Stomach (tissue), 8 donors: ENCODE measurements at regions not wholly inside any gene's neighbourhood (a gene's known extent, or its start where the extent isn't known, plus 50 kb on each side); places are given as distances from the start of the nearest gene placed in this dataset.

Source experiments
- DNase-seq, 2 donors: peaks; one replicate each; pipeline versions ENCODE4 v3.0.0 to v3.0.0-alpha.2; 2013 to 2019
- H3K27ac ChIP-seq, 5 donors: fragments of 200-600 bp in 4 of 5; sonication (generic) in 4 of 5; one replicate each; pipeline ENCODE4 v1.5.1; 2013 to 2019; ENCODE audit warnings: mild to moderate bottlenecking in 1 of 5, moderate library complexity in 1 of 5
- H3K27me3 ChIP-seq, 3 donors: fragments of 200-600 bp; sonication (generic); one replicate each; pipeline ENCODE4 v1.5.1; 2017 to 2019; ENCODE audit warnings: mixed run types in 1 of 3
- H3K36me3 ChIP-seq, 4 donors: fragments of 200-600 bp; sonication (generic); 1 replicate in 3 of 4; 2 replicates in 1 of 4; pipeline ENCODE4 v1.5.1; 2016 to 2019
- H3K4me1 ChIP-seq, 4 donors: fragments of 200-600 bp; sonication (generic); one replicate each; pipeline ENCODE4 v1.5.1; 2016 to 2019
- H3K4me3 ChIP-seq, 4 donors: fragments of 200-600 bp; sonication (generic) in 3 of 4; one replicate each; pipeline ENCODE4 v1.5.1; 2016 to 2019; ENCODE audit warnings: mild to moderate bottlenecking in 1 of 4
- H3K9me3 ChIP-seq, 4 donors: fragments of 200-600 bp; sonication (generic); one replicate each; pipeline ENCODE4 v1.5.1; 2016 to 2019
- CTCF ChIP-seq, 7 experiments: fragments of 450-650 bp in 4 of 7; fragments of 200-600 bp in 3 of 7; sonication (generic) in 3 of 7; IDR thresholded peaks; one replicate each; pipeline ENCODE4 v1.5.1; 2016 to 2019; ENCODE audit warnings: antibody characterized with exemption in 7 of 7, control low read depth in 2 of 7, mild to moderate bottlenecking in 1 of 7
- EP300 ChIP-seq: sonication (generic); formaldehyde crosslinking; IDR thresholded peaks from one replicate; pipeline ENCODE4 v1.6.1; 2017; ENCODE audit warnings: antibody characterized with exemption
- POLR2A ChIP-seq, 4 donors: fragments of 450-650 bp; IDR thresholded peaks; one replicate each; pipeline ENCODE4 v1.6.1; 2016; ENCODE audit warnings: antibody characterized with exemption in 4 of 4, control low read depth in 2 of 4, mild to moderate bottlenecking in 1 of 4, moderate library complexity in 1 of 4
- POLR2AphosphoS5 ChIP-seq, 3 donors: sonication (generic); formaldehyde crosslinking; IDR thresholded peaks; one replicate each; pipeline ENCODE4 v1.6.1; 2016; ENCODE audit warnings: antibody characterized with exemption in 3 of 3
- WGBS, 5 donors: extraction: QIAGEN DNeasy Blood & Tissue Kit in 3 of 5; methylation state at CpG; one replicate each; pipeline versions ENCODE4 v1.1.5 to v1.1.7; 2013 to 2018; 5-methylcytosine and 5-hydroxymethylcytosine counted together
- intact Hi-C: fragments of 100-400 bp; cut with DNase I; formaldehyde crosslinking; loops from one replicate; pipeline ENCODE4 v1.15.1; 2023; ENCODE audit warnings: low total_unique reads
- donor health status: healthy with polysubstance abuse.
- donor health status: Bipolar disorder and iron deficiency.
- donor health status: healthy.

GRCh38 chr11:26198532-26199096 is 133.3 kb upstream of the ANO3 start:
- Histone ChIP-seq H3K9me3 (no peaks in the 10 kb centered on the region), H3K4me3 (no peak overlapping the region), H3K4me1 (no peaks in the 10 kb centered on the region), H3K27ac (no peak overlapping the region), H3K27me3 (no peaks in the 10 kb centered on the region), H3K36me3 (no peaks in the 10 kb centered on the region)
- no peak for DNase-seq
- 80 to 93% (median 87%) methylated on average over 4 of the region's 4 CpGs for WGBS, 5 donors
- intact Hi-C loops, result no loop called here
- TF ChIP-seq POLR2AphosphoS5 (IDR thresholded peaks at IDR 0.05) (no peak), POLR2A (IDR thresholded peaks at IDR 0.05) (no peak), EP300 (no peak), CTCF (IDR thresholded peaks at IDR 0.05) (no peak)

- TF ChIP-seq POLR2AphosphoS5 (IDR thresholded peaks at IDR 0.05), result no peak
- TF ChIP-seq POLR2A (IDR thresholded peaks at IDR 0.05), result no peak
- TF ChIP-seq EP300, result no peak
- no peak for TF ChIP-seq CTCF (IDR thresholded peaks at IDR 0.05)
- 71 to 82% (median 78%) methylated on average over 4 of the region's 4 CpGs for WGBS, 5 donors
- Histone ChIP-seq H3K36me3 (no peaks in the 10 kb centered on the region), H3K27me3 (no peaks in the 10 kb centered on the region), H3K9me3 (no peaks in the 10 kb centered on the region), H3K27ac (no peak overlapping the region), H3K4me3 (no peak overlapping the region), H3K4me1 (no peaks in the 10 kb centered on the region)
- intact Hi-C loops, result no loop called here
- DNase-seq, result no peak
These were observed 132.4 kb upstream of the ANO3 start for GRCh38 chr11:26199331-26200095.

GRCh38 chr11:26201411-26201810 is 130.5 kb upstream of the ANO3 start:
- Histone ChIP-seq H3K9me3 (no peaks in the 10 kb centered on the region), H3K36me3 (no peaks in the 10 kb centered on the region), H3K27ac (no peak overlapping the region), H3K27me3 (no peaks in the 10 kb centered on the region), H3K4me3 (no peak overlapping the region), H3K4me1 (no peaks in the 10 kb centered on the region)
- intact Hi-C loops, result no loop called here
- 30 to 49% (median 38%) methylated on average over 2 of the region's 2 CpGs for WGBS, 5 donors
- no peak for TF ChIP-seq POLR2A (IDR thresholded peaks at IDR 0.05)
- TF ChIP-seq POLR2AphosphoS5 (IDR thresholded peaks at IDR 0.05), result no peak
- TF ChIP-seq CTCF (IDR thresholded peaks at IDR 0.05), result no peak
- TF ChIP-seq EP300, result no peak
- DNase-seq, result no peak

- no peaks in the 10 kb centered on the region for H3K27me3 ChIP-seq
- no peaks in the 10 kb centered on the region for H3K36me3 ChIP-seq
- intact Hi-C loops, result no loop called here
- no peak overlapping the region for H3K27ac ChIP-seq
- no peaks in the 10 kb centered on the region for H3K4me1 ChIP-seq
- TF ChIP-seq POLR2AphosphoS5 (IDR thresholded peaks at IDR 0.05) (no peak), EP300 (no peak), CTCF (IDR thresholded peaks at IDR 0.05) (no peak), POLR2A (IDR thresholded peaks at IDR 0.05) (no peak)
- H3K9me3 ChIP-seq, result no peaks in the 10 kb centered on the region
- H3K4me3 ChIP-seq, result no peak overlapping the region
- 85 to 96% (median 91%) methylated on average over 2 of the region's 2 CpGs for WGBS, 5 donors
- DNase-seq, result no peak
These were observed 129.2 kb upstream of the ANO3 start for GRCh38 chr11:26202754-26203153.
